Left ventricle myocardium inferior (tissue), 1 donor: ENCODE measurements at regions not wholly inside any gene's neighbourhood (a gene's known extent, or its start where the extent isn't known, plus 50 kb on each side); places are given as distances from the start of the nearest gene placed in this dataset.

Experiments
- DNase-seq: peaks from one replicate; pipeline ENCODE4 v3.0.0-alpha.2; 2020
- H3K27ac ChIP-seq: fragments of 200-600 bp; replicated peaks from 2 replicates; pipeline ENCODE4 v1.8.0; 2021
- H3K27me3 ChIP-seq: fragments of 200-600 bp; 2 replicates; pipeline ENCODE4 v1.8.0; 2021; ENCODE audit warnings: low read depth
- H3K36me3 ChIP-seq: fragments of 200-600 bp; 2 replicates; pipeline ENCODE4 v1.8.0; 2021
- H3K4me1 ChIP-seq: fragments of 200-600 bp; 2 replicates; pipeline ENCODE4 v1.8.0; 2021
- H3K4me3 ChIP-seq: fragments of 200-600 bp; 2 replicates; pipeline ENCODE4 v1.8.0; 2021; ENCODE audit warnings: mild to moderate bottlenecking, moderate library complexity
- H3K9me3 ChIP-seq: fragments of 200-600 bp; replicated peaks from 2 replicates; pipeline ENCODE4 v1.8.0; 2021
- CTCF ChIP-seq: fragments of 200-600 bp; IDR thresholded peaks from 2 replicates; pipeline ENCODE4 v1.8.0; 2021; ENCODE audit warnings: antibody characterized with exemption, mild to moderate bottlenecking, borderline replicate concordance
- intact Hi-C: fragments of 100-400 bp; cut with micrococcal nuclease; formaldehyde crosslinking; loops from one replicate; pipeline ENCODE4 v1.11.0; 2022
- donor health status: DM: no; HTN: yes; CAD: no; lungs with severe emphysema.

GRCh38 chr11:81397316-81397715 lies 1336.3 kb downstream of the FAM181B start:
- H3K4me1 ChIP-seq = no peaks in the 10 kb centered on the region
- no peak overlapping the region for H3K4me3 ChIP-seq
- H3K27me3 ChIP-seq = no peaks in the 10 kb centered on the region
- TF ChIP-seq CTCF = no peak
- no peak overlapping the region for H3K27ac ChIP-seq
- no peaks in the 10 kb centered on the region for H3K9me3 ChIP-seq
- intact Hi-C loops = no loop called here
- DNase-seq = no peak
- H3K36me3 ChIP-seq = no peaks in the 10 kb centered on the region

GRCh38 chr11:81394311-81394710 lies 1339.4 kb downstream of the FAM181B start:
- Histone ChIP-seq H3K36me3 (no peaks in the 10 kb centered on the region), H3K4me1 (no peaks in the 10 kb centered on the region), H3K27me3 (no peaks in the 10 kb centered on the region), H3K9me3 (no peaks in the 10 kb centered on the region), H3K27ac (no peak overlapping the region), H3K4me3 (no peak overlapping the region)
- DNase-seq = no peak
- intact Hi-C loops = no loop called here
- no peak for TF ChIP-seq CTCF

- Histone ChIP-seq H3K9me3 (peaks cover 13% of the 10 kb centered on the region), H3K36me3 (no peaks in the 10 kb centered on the region), H3K27ac (no peak overlapping the region), H3K4me3 (no peak overlapping the region), H3K27me3 (no peaks in the 10 kb centered on the region), H3K4me1 (no peaks in the 10 kb centered on the region)
- no peak for DNase-seq
- intact Hi-C loops = no loop called here
- no peak for TF ChIP-seq CTCF
Observed at GRCh38 chr11:81388326-81388725, 1345.3 kb downstream of the FAM181B start.

GRCh38 chr11:81380395-81380794 lies 1353.3 kb downstream of the FAM181B start:
- no peaks in the 10 kb centered on the region for H3K27me3 ChIP-seq
- peaks cover 12% of the 10 kb centered on the region for H3K9me3 ChIP-seq
- H3K36me3 ChIP-seq = no peaks in the 10 kb centered on the region
- no peak overlapping the region for H3K27ac ChIP-seq
- no peaks in the 10 kb centered on the region for H3K4me1 ChIP-seq
- intact Hi-C loops = no loop called here
- H3K4me3 ChIP-seq = no peak overlapping the region
- DNase-seq = no peak
- no peak for TF ChIP-seq CTCF

GRCh38 chr11:81377418-81377817 lies 1356.2 kb downstream of the FAM181B start:
- Histone ChIP-seq H3K27ac (no peak overlapping the region), H3K27me3 (no peaks in the 10 kb centered on the region), H3K9me3 (peaks cover 26% of the 10 kb centered on the region), H3K4me1 (no peaks in the 10 kb centered on the region), H3K4me3 (no peak overlapping the region), H3K36me3 (no peaks in the 10 kb centered on the region)
- no peak for TF ChIP-seq CTCF
- intact Hi-C loops = no loop called here
- no peak for DNase-seq

- no peak overlapping the region for H3K4me3 ChIP-seq
- H3K36me3 ChIP-seq = no peaks in the 10 kb centered on the region
- intact Hi-C loops = no loop called here
- no peak for DNase-seq
- no peaks in the 10 kb centered on the region for H3K4me1 ChIP-seq
- H3K27ac ChIP-seq = no peak overlapping the region
- H3K9me3 ChIP-seq = peaks cover 30% of the 10 kb centered on the region
- no peak for TF ChIP-seq CTCF
- H3K27me3 ChIP-seq = no peaks in the 10 kb centered on the region
Observed at GRCh38 chr11:81373986-81374385, 1359.7 kb downstream of the FAM181B start.
